ENCODE measurements at regions not wholly inside any gene's neighbourhood (a gene's known extent, or its start where the extent isn't known, plus 50 kb on each side); places are given as distances from the start of the nearest gene placed in this dataset.

DNA sequence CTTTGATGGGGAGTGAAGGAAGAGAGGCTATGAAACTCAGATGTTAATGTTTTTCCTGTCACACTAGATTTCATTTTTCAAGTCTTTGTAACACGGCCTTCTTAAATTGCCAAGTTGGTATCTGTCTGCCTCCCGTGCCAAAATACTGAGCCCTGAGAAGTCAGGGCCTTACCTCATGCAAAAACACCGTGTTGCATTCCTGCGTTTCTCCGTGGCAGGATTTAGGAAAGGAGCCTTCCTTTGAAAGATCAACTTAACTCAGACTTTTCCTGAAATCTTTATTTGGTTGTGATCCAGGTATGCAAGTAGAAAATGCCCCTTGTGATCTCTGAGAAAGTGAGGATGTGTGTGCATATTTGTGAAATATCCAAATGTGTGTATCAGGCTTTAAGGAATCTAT, 1291.0 kb upstream of the SLC10A2 start:
- no peak for DNase-seq (ENCODE audit: low read depth in 3 of 3)

- DNase-seq (ENCODE audit: low read depth in 3 of 3), result no peak
Measured at GRCh38 chr13:104355041-104355670, 1288.9 kb upstream of the SLC10A2 start.

- DNase-seq (ENCODE audit: low read depth in 3 of 3), result no peak
Measured at GRCh38 chr13:104327211-104327610, 1261.0 kb upstream of the SLC10A2 start.

DNA sequence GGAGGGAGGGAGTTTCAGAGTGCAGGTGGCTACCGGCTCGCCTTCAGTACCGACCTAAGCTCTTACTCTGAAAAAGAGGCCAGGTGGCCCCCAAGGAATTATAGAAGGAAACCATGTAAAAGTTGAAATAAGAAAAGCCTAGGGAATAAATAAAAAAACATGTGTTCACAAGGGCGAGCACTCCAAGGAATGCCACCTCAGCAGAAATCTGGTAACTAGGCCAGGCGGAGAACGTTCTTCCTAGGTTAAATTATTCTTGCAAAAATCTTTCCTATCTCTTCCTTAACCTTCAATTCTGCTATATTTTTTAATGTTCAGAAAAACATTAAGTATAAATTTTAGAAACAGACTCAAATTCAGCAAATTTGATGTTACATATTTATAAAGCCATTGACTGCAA, 1260.3 kb upstream of the SLC10A2 start:
- no peak for DNase-seq (ENCODE audit: low read depth in 3 of 3)

DNA sequence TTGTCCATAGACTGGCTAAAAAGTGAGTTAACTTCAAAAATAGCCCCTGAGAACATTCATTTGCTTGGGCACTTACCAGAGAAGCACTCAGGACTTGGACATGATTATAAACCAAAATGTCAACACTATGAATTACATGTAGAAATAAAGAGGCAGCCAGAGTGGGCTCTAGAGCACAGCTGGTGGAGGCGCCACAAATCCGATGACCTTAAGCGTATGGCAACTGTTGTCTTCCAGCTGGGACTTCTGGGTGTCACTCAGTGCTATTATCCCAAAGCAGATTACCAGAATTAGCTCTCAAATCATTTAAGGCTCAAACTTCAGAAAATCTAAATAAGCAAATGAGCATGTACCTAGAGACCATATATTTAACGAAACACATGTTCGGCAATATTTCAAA, 1255.5 kb upstream of the SLC10A2 start:
- DNase-seq (ENCODE audit: low read depth in 3 of 3), result no peak

DNA sequence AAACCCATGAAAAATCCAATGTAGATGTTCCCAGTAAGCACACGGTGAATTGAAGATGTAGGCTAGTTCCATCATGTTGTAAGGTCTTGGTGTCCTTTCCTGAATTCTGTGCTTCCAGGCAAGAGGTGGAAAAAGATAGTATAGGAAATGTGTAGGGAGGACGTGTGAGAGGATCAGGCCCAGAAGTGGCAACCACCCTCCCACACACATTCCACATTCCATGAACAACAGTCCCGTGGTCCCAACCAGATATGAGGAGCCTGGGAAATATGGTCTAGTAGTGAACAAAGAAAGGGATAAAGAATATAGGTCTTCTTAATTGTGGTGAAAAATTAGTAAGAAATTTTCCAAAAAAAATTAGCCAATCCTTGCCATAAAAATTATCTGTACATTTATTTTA, 1254.2 kb upstream of the SLC10A2 start:
- no peak for DNase-seq (ENCODE audit: low read depth in 3 of 3)

- DNase-seq (ENCODE audit: low read depth in 3 of 3), result no peak
Measured at GRCh38 chr13:104318121-104318520, 1251.9 kb upstream of the SLC10A2 start.

GRCh38 chr13:104315606-104316005, 1249.4 kb upstream of the SLC10A2 start:
- no peak for DNase-seq (ENCODE audit: low read depth in 3 of 3)

GRCh38 chr13:104314926-104315535, 1248.8 kb upstream of the SLC10A2 start:
- DNase-seq (ENCODE audit: low read depth in 3 of 3), result no peak

DNA sequence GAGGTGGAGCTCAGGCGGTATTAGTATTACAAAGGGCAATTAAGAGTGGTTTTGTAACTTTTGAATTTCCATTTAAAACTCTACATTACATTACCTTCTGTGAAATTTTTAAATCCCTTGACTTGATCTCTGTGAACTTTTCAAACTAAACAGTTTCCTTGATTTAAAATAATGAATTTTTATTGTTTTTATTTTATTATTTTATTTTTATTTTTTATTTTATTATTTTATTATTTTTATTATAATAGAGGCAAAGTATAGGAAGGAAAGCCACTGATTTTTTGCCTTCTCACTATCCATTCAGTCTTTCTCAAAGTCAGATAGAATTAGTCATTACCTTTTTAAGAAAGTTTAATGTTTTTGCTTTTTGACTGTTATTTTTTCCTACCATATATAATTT, 1248.1 kb upstream of the SLC10A2 start:
- DNase-seq (ENCODE audit: low read depth in 3 of 3), result no peak

DNA sequence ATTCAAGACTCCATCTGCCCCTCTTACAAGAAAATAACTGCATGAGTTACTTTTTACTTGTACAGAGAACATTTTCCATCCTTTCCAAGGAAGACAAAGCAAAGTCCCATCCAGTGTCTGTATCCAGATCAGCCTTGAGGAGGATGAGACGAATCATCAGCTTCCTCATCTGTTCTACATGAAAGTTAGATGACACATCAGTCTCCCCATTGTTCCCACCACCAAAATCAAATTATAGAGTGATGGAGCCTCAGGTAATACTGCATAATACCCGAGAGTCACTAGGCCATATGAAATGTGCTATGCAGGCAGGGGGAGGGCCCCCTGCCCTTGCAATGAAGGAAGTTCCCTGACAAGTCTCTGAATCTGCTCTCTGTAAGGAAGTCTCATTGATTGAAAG, 1244.6 kb upstream of the SLC10A2 start:
- DNase-seq (ENCODE audit: low read depth in 3 of 3), result no peak

DNA sequence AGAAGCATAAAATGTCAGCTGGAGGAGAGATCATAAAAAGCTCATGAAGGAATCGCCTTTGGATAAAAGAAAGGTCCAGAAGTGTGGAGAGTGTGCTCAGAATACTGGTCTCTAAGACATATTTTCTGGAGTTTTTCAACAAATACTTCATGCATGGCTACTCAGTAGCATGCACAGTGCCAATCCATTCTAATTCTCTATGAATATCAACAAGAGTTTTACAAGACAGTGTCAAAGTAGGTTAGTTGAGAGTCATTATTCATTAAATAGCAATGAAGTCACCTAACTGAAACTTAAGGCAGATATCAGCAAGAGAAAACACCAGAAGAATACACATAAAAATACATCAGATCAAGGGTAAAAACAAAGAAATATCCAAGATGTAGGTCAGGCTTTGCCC, 1243.2 kb upstream of the SLC10A2 start:
- DNase-seq (ENCODE audit: low read depth in 3 of 3), result no peak

DNA sequence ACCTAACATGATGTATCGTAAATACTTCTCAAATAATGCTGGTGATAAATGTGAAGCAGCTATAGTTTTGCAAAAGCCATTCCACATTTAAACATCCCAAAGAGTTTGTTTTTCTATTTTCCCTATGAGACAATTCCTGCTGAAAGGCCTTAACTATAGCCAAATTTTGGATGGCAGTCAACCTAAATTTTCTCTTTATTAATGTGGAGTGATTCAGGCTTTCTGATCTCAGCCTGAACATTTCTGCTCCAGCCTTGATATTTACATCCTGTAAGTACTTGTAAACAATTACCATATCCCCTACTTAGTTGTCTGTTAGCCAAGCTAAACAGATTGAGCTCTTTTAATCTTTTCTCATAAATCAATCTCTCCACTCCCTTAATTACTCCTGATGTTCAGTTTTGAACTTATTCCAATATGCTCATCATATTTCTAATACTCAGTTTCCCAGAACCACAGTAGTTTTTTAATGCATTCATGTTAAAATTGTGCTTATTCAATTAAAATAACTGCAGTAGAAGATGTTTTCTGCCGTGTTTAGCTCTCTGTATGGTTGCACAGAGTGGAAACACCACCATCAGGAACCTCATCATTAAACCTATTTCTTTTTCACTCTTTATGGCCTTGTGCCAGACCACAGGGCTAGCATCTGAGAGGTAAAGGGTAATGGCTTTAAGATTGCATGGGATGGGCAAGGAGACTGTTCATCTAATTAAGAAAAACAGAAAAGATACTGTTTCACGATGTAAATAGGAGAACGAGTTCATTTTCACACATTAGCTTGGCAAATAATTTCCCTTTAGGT, 1235.2 kb upstream of the SLC10A2 start:
- no peak for DNase-seq (ENCODE audit: low read depth in 3 of 3)

GRCh38 chr13:104297075-104297474, 1230.9 kb upstream of the SLC10A2 start:
- DNase-seq (ENCODE audit: low read depth in 3 of 3), result no peak

GRCh38 chr13:104296286-104296685, 1230.1 kb upstream of the SLC10A2 start:
- DNase-seq (ENCODE audit: low read depth in 3 of 3), result no peak

- no peak for DNase-seq (ENCODE audit: low read depth in 3 of 3)
Measured at GRCh38 chr13:104295537-104295936, 1229.3 kb upstream of the SLC10A2 start.

- no peak for DNase-seq (ENCODE audit: low read depth in 3 of 3)
Measured at GRCh38 chr13:104289400-104289799, 1223.2 kb upstream of the SLC10A2 start.

DNA sequence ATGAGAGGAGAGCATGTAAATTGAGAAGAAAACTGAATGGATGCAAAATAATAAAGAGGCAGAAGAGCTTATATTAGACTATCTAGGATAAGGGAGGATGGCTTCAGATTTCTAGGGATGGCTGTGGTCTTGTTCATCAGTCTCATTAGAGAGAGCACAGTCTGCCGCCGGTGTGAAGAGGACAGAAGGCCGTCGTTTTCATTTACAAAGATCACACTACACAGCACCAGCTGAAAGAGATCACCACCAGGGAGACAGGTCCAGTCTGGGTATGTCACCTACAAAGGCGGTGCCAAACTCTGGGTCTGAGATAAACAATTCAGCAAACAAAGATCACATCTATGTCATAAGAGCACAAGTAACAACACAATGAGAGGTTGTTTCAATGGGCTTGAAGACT, 1222.3 kb upstream of the SLC10A2 start:
- no peak for DNase-seq (ENCODE audit: low read depth in 3 of 3)

DNA sequence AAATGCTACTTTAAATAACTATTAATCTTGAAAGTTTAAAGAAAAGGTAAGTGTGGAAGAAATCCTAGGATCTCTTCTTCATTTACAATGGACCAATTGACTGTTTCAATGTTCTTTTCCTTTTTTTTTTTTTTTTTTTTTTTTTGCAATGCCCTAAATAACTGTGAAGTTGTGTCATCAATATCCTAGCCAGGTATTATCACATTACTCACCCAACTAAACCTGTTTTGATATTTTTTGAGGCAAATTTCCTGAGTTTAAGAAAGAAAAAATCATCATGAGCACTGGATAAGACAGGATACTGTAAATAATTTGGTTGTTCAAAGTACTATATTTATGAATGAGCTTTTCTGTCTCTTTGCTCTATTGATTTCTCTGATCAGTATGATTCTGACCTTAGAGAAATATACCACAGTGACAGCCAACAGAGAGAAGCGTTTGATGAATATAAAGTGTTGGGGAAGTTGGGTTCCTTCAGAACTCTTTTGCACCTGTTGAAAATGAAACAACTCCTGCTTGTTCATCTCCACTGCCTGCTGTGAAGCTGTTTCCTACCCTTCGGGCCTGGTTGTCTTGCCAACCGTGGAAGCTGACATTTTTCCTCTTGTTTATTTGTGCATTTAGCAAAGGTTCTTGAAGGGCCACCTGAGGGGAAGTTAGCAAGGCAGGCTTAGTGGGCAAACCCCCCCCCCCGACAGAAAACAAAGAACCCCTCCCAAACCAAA, 1220.5 kb upstream of the SLC10A2 start:
- DNase-seq (ENCODE audit: low read depth in 3 of 3), result no peak

GRCh38 chr13:104281910-104282309, 1215.7 kb upstream of the SLC10A2 start:
- DNase-seq (ENCODE audit: low read depth in 3 of 3), result no peak

DNA sequence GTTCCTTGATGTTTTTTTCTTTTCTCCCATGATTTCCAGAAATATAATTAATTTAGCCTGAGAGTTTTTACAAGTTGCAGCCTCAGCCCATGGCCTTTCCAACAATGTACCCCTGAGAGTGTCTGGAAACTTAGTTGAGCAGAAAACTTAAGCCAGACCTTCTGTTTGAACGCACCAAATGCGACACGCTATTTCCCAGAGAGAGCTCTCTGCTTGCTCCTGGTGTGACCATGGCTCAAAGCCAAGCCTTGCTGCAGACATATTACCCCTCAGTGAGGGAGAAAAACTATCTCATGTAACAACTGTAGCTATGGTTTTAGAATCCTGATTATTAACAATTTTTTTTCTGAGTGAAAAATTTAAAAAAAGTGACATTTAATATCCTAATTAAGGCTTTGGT, 1204.5 kb upstream of the SLC10A2 start:
- DNase-seq (ENCODE audit: low read depth in 3 of 3), result no peak

GRCh38 chr13:104267206-104267811, 1201.1 kb upstream of the SLC10A2 start:
- DNase-seq (ENCODE audit: low read depth in 3 of 3), result no peak
